ENCODE measurements at regions not wholly inside any gene's neighbourhood (a gene's known extent, or its start where the extent isn't known, plus 50 kb on each side); places are given as distances from the start of the nearest gene placed in this dataset.
"Not testable (repeated sequence)": the region's sequence is repeated elsewhere in the genome, so short reads cannot be mapped to it uniquely, and the experiment has no call there.

DNA sequence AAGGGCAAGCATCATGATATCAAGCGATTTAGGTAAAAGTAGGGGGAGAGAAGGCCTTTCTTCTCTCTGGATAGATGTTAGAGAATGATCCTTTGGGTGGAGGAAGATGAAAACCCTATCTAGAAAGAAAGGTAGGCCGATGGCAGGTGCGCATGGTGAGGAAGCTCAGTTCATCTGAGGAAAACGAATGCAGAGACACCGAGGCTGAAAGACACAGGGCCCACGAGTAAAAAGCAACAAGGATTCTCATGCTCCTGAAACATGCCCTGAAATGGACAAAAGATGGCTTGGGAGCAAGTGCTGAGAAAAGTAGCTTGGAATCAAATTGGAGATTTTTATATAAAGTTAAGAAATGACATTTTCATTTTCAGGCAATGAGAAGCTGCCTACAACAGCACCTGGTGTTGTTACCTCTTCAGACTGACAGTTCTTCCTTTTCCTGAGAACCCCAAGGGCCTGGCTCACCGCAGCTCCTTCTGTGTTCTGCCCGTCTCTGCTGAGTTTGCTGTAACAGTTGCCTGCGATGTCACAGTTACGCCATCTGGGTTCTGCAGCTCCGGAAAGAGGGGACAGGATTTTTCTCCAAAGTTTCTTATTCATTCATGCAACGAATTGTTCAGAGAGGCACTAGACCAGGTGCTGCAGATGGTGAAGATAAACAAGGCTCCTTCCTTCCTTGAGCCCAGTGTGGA, 402.0 kb upstream of the KLF6 start:
- no peak for DNase-seq

DNA sequence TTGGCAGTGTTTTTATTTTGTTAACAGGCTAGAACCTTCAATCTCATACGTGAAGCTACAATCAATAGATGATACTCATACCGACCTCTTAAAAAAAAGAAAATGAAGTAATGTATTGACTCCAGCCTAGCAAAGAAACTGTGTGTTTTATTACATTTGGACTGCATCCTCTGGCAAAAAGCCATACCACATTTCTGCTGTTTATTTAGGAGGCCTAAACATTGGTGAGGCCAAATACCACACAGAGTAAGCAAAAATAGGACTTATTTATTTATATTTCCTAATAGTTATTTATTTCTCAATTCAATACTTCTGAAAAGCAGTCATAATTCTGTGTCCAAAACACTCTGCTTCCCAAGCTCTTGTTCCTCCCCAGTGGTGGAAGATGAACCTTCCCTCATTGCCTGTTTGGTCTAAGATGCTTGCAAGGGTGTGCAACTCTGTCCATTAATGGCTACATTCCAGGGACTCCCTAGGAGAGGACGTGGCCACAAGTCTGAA, 398.8 kb upstream of the KLF6 start:
- DNase-seq: no peak

DNA sequence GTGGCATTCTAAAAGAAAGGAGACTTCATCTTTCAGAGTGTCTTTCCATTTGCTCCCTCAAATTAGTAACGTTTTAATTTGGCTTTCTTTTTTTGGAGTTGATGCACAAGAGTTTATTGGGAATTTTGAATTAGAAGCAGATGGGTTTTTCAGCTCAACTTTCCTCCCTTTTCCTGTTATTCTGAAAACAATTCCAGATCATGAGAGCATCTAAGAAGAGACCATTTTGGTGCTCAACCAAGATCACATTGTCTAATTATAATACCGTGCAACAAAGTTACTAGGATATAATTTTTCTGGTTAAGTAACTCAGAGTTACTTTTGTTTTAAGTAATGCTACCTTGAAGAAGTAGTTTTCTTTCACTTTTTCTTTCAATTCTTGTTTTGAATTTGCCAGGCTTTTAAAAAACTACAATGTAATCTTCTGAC, 396.6 kb upstream of the KLF6 start:
- no peak for DNase-seq

DNA sequence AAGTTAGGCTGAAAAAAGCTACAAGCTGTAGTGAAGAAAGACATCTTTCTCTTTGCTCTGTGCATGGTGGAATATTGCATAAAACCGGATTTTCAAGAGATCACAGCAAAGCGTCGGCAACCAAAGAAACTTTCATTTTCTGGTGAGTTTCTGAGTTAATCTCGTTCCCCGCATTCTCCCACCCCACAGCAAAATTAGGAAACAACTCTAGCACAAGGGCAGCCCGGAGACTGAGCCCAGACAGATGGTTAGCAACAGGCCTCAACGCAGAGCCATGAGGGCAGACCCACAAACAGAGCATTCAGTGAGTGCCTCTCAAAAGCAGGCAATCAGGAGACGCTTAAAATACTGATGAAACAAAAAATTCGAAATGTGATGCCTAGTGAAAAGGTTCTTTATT, 396.1 kb upstream of the KLF6 start:
- DNase-seq: no peak

GRCh38 chr10:4177791-4178190, 392.8 kb upstream of the KLF6 start:
- no peak for DNase-seq

GRCh38 chr10:4176500-4177281, 391.7 kb upstream of the KLF6 start:
- DNase-seq: no peak

GRCh38 chr10:4174197-4174596, 389.2 kb upstream of the KLF6 start:
- DNase-seq: no peak

DNA sequence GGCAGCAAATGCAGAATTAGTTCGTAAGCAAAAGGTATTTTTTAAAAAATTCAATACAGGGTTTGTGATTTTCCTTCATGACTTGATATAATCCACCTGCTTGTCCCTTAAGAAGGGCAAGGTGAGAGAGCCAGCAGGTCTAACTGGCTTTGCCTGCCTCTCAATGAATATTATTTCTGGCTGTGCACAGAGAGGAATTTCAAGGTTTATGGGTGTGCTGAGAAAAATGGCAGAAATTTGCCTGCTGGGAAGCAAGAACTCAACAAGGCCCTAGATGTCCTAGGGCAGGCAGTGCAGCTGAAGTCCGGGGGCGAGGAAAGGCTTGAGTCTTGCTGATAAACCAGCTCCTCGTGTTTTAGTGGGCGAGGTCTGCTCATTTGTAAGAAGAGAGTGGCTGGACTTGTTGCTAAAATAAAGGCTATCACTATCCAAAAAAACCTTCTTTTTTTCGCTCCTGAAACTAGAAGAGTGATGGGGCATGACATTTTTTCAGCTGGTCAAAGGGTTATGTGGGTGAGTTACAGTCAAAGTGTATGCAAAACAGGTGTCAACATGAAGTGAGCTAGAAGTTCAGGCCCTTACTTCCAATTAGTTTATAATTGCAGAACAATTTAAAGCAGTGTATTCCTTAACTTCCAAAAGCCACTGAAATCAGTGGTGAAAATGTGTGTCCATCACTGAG, 385.8 kb upstream of the KLF6 start:
- no peak for DNase-seq

GRCh38 chr10:4170181-4170580, 385.2 kb upstream of the KLF6 start:
- DNase-seq: no peak

DNA sequence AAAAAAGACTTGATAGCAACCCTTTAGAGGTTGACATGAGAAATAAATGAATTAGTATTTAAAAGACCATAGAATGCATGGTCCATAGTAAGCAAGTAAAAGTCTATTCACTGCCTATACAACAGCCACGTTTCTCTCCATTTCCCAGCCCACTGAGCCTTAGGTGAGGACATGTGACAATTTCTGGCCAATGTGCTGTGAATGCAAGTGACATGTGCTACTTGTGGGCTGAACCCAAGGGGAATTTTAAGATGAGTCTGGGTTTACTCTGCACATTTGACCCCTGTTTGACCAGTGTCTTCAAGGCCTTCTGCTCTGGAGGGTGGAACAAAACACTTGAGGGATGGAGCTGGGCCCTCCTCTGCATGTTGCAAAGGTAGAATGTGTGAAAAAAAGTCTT, 384.4 kb upstream of the KLF6 start:
- no peak for DNase-seq

GRCh38 chr10:4167216-4167615, 382.2 kb upstream of the KLF6 start:
- no peak for DNase-seq

- no peak for DNase-seq
Observed at GRCh38 chr10:4162571-4163286, 377.7 kb upstream of the KLF6 start.

DNA sequence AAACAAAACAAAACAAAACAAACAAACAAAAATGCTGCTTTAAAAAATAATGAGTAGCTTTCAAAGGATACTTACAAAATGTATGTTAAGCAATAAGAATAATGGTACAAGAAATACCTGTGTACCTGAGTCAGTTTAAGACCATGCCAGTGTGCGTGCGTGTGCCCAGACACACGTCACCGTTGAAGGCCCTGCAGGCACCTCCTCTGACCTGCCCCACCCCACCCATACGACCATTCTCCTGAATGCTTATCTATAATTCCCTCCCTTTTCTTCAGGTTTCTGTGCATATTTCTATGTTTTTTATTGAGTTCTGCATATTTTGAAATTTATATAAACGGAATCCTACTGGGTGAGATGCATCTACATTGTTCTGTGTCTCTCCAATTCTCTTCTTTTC, 374.2 kb upstream of the KLF6 start:
- DNase-seq: no peak

DNA sequence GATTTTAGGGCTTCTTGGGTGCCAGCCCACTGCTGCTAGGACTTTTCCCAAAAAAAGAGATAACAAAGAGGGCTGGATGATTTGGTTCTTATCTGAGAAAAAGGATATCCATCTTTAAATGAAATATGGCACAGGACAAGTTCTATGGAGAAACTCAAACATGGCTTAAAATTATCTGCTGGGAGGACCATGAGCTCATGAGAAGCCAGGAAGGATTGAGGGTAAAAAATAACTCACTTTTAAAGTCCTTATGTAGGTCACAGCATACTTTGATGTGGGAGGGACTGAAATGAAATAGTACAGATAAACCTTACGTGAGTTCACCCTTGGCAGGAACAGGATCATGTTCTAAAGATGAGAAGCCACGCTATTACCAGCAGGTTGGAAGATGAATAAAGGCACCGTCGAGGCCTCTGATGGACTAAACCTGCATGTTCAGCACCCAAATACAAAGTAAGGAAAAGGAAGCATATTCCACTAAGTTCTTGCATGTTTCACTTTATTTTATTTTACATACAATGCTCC, 369.2 kb upstream of the KLF6 start:
- DNase-seq: no peak

DNA sequence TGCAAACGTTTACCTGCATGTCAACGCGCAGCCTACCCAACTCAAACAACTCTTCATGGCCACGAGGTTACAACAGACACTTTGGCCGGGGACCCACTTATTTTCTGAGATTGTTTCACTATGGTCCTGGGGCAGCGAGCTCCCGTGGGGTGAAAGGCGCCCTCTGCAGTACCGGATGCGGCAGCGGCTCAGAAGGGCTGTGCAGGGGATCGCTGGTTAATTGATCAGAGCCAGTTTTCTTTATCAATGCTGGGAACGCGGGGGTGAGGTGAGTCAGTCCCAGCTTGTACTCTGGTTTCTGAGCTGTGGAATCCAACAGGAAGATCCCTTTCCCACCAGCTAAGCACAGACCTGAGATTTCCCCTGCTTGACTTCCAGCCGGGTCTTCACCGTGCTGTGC, 366.5 kb upstream of the KLF6 start:
- DNase-seq: no peak

- no peak for DNase-seq
Observed at GRCh38 chr10:4150676-4151075, 365.7 kb upstream of the KLF6 start.

GRCh38 chr10:4149460-4149859, 364.5 kb upstream of the KLF6 start:
- DNase-seq: not testable (repeated sequence)

DNA sequence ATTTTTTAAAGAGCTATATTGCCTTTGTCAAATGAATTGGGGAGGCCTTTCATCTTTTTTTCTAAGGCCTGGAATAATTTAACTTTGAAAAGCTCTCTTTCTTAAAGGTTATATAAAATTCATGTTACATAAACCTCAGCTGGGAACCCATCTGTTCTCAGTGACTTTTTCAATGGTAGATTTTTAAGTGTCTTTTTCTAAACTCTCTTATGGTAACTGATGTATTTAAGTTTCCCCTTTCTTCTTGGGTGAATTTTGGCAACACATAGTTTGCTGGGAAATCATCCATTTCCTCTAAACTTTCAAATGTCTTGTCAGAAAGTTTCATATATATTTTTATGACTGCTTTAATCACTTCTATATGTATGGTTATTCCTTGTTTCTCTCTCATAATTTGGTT, 362.2 kb upstream of the KLF6 start:
- DNase-seq: no peak

DNA sequence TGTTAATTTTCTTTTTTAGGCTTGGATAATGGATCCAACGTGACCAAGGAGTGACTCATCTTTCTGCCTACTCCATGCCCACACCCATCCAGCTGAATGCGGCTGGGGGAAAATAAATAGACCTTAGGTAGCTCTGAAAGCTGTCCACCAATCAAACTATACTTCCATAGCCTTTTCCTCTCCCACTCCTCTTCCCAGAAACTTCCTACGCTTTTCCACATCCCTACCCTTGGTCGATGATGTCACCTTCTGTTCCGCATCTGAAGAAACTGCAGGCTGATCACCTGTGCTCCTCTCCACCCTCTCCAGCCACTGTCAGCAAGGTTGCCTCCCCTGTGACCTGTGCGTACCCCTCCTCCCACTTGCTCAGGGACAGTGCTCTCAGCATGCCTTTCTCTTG, 359.8 kb upstream of the KLF6 start:
- DNase-seq: no peak

- no peak for DNase-seq
Observed at GRCh38 chr10:4141471-4141870, 356.5 kb upstream of the KLF6 start.

- DNase-seq: no peak
Observed at GRCh38 chr10:4138146-4138721, 353.2 kb upstream of the KLF6 start.

DNA sequence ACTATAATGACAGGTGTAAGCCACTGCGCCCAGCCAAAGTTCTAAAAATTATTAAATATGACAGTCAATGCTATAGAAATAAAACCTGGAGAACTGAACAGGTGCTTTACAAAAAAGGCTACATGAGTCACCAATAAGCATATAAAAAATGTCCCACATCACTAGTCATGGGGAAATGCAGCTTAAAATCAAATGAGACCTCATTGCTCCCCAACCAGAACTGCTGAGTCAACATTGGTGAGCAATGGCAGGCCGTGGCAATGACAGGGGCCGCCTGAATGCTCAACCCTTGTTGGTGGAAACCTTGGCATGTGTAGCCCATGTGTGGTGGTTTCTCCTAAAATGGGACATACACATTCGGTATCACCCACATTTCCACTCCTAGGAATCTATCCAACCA, 352.3 kb upstream of the KLF6 start:
- DNase-seq: no peak

- no peak for DNase-seq
Observed at GRCh38 chr10:4136121-4136520, 351.1 kb upstream of the KLF6 start.

Measured in T1000 (cell line).